ENCODE measurements at regions not wholly inside any gene's neighbourhood (a gene's known extent, or its start where the extent isn't known, plus 50 kb on each side); places are given as distances from the start of the nearest gene placed in this dataset.
"Not testable (repeated sequence)": the region's sequence is repeated elsewhere in the genome, so short reads cannot be mapped to it uniquely, and the experiment has no call there.

- no peak for DNase-seq
These were observed 256.4 kb downstream of the NR2F2 start for GRCh38 chr15:96586901-96587300.

DNA sequence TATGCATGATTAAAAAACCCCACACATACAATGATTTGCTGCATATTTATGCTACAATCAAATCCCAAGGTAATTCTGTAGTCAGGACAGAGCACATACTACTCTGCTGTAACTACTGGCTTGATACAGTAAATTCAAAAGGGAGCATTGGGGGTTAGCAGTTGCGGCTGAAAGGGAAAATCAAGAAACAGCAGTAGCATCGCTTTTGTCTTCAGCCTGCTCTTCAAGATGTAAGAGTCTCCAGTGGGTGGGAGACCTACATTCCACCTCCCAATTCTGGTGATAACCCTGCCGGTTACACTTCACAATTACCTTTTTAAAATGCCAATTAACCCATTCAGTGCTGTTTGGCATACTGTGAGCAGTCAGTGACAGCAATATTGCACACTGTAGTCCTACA lies 259.4 kb downstream of the NR2F2 start:
- no peak for DNase-seq

- DNase-seq: no peak
These were observed 263.2 kb downstream of the NR2F2 start for GRCh38 chr15:96593735-96594134.

DNA sequence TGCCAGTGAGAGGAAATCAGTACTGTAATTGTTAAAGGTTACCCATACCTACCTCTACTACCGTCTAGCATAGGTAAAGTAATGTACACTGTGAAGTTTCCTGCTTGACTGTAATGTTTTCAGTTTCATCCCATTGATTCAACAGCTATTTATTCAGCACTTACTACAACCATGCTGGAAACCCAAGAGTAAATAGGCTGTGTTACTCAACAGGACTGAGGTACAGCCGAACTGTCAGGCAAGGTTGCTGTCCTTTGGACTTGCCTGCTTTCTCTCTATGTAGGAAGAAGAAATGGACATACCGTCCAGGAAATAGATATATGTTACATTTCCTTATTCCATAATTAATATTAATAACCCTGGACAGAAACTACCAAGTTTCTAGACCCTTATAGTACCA lies 265.5 kb downstream of the NR2F2 start:
- no peak for DNase-seq

DNA sequence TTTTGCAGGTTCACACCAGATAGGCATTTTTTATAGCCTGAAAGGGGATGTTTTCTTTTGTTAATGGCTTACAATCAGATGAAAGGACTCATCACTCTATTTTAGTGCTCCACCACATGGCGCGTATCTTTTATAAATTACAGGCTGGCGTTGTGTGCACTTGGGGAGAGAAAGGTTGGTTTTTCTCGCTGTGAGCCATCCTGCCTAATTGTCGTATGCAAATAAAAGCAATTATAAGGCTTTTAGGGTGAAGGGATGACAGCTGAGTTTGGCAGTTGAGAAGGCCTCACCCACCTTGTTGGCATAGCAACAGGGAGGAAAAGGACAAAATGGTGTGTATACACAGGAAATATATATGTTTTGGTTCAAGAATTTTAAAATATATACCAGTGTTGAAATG lies 268.0 kb downstream of the NR2F2 start:
- DNase-seq: no peak

- no peak for DNase-seq
These were observed 268.8 kb downstream of the NR2F2 start for GRCh38 chr15:96599268-96599667.

- no peak for DNase-seq
These were observed 269.9 kb downstream of the NR2F2 start for GRCh38 chr15:96600350-96600749.

DNA sequence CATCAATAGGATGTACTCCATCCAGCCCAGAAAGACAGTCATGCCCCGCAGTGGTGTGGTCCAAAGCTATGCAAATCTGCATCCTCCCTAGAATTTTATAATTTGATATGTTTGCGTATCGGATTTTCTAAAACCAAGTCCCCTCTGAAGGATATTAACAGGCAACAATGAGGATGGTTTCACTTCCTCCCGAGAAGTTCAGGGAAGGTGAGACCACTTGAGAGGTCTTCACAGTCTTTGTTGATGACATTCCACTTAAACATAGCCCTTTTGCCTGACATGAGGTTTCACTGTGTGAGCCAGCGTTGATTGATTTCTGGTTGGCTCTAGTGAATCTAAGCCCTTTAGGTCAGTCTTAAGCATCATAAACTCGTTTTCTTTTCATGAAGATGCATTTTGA lies 276.1 kb downstream of the NR2F2 start:
- no peak for DNase-seq

DNA sequence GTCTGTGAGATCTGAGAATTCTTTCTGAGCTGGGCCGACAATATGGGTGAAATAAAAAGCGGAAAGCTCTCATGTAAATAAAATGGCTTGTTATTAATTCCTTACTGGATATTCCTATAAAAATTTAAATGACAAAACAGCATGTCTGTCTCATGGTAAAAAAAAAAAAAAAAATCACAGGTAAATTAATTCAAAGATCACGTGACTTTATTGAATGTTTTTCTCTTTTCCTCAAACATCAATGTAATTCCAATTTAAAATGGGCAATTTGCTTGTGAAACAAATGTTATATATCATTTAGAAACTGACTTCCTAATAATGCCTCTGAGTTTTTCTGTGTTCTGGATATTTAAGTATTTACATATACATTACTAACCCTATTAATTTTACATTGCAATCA lies 280.3 kb downstream of the NR2F2 start:
- DNase-seq: no peak

DNA sequence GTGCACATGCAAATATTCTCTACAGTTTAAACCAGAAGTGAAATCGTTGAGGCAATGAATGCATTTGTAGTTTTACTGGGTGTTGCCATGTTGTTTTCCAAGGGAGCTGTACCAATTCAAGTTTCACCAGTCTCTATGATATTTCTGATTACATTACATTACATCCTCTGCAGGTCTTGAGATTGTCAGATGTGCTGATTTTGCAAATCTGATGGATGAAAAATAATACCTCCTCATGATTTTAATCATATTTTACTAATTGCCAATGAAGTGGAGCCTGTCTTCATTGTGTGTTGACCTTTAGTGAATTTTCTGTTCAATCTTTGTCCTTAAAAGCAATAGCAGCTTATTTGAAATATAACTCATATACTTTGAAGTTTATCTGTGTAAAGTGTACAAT lies 282.4 kb downstream of the NR2F2 start:
- DNase-seq: no peak

DNA sequence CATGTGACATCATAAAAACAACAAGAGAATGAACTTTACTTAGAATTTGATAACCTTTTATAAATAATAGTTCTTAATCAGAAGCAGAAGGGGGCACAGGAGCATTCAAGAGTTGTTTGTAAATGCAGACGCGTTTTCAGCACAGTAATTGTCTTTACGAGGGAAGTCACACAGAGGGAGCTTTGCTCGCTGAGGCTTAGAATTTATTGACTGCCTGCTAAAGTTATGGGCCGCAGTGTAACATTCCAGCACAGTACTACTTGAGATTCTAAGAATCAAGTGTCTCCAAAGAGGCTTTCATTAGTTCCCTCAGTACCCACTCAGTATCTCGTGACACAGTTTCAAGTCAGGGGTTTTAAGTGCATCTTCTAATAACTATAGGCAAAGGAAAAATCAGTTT lies 288.7 kb downstream of the NR2F2 start:
- DNase-seq: no peak

DNA sequence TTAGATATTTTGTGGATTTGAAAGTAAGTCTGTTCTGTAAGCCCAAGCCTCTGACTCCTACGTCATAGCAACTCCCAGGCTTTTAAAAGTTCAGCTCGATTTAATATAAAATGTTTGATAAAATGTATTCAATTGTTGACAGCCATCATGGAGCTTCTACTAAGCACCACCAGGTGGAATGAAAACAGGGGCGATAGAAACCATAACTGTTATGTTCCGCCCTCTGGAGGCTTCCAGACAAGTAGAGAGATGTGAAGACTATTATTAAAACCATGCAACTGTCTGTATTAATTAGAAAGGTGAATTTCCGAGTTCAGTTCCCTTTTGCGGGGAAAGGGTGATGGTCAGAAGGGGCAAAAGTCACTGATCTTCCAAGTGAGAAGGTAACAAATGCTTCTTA lies 292.2 kb downstream of the NR2F2 start:
- no peak for DNase-seq

DNA sequence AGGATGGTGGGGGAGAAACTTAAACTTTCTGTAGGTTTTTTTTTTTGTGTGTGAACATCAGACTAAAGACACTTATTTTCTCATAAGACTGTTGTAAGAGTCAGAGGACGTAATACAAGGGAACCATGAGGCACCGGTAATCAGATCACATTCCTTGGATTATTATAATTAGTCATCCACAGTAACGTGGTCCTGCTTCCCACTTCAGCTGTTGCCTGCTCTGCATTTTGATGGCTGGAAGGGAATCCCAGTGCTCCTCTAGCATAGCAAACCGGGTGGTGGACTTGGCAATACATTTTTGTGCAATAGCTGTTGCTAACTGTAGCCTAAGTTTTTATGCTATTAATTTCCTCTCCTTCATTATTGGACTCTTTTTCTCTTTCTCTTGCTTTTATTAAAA lies 294.8 kb downstream of the NR2F2 start:
- DNase-seq: peak; percentile 27

DNA sequence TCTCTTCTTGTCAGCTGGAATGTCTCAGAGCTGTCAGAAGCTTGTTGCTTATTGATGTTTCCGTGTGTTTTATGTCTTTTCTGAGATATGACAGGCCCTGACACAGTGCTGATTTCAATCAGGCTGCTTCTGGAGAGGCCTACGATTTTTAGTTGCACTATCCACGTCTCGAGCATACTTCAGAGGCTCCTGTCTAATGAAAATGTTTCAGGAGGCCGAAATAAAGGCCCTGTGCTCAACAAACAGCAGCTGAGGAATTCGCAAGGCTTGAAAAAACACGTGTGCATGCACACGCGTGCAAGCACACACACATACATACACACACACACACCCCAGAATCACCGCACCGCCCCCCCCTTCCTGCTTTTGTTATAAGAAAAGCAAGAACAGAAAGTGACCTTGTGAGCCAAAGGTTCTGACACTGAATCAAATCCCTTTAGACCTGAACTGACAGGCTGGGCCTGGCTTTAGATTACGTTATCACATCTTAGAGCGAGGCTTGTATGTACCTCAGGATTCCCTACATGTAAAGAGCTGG lies 296.6 kb downstream of the NR2F2 start:
- DNase-seq: no peak

DNA sequence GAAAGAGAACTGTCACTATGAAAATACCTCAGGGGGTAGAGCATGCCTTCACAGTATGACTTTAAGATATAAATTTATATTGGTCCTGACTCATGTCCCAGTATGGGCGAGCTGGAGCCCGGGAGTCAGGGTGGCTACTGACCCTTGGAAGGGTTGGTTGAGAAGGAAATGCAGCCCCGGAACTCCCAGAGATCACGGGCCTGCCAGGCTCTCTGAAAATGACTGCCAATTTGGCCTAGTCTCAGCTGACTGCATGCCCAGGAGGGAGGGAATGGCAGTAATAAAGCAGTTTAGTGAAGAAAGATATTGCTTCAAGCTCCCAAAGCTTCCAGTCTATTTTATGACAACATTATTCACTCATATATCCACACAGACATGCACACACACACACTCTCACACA lies 299.0 kb downstream of the NR2F2 start:
- peak; percentile 36 for DNase-seq

- DNase-seq: no peak
These were observed 308.3 kb downstream of the NR2F2 start for GRCh38 chr15:96638793-96639192.

DNA sequence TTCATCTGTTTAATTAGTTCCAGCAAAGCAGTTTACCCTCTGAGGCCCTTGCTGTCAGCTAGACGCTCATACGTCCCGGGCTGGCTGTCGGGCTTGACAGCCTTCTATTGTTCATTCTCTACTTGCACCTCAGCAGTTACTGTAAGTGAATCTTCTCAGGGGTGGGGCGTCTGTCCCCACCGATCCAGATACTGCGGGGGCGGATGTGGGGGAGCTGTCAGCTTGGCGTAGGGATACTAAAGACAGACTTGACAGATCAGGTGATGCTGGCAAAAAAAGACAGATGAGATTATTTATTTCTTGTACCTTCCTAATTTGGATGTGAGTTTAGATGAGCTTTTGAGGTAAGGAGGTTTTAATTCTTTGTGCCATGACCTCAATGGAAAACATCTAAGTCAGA lies 315.3 kb downstream of the NR2F2 start:
- DNase-seq: no peak

DNA sequence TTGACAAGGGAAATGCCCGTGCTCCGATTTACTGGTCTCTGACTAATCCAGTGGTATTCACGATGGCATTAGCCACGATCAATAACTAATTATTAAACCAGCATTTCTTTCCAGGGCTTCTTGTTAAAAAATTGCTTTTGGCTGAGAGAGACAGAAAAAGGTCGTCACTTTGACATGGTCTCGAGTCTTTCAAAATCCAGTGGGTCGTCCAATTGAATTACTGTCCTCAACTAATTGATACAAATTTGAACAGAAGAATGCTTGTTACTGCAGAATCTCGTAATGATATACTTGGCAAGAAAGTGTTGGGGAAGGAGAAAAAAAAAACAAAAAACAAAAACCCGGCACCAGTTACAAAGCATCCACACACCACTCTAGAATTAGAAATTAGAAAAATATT lies 318.4 kb downstream of the NR2F2 start:
- DNase-seq: no peak

- DNase-seq: no peak
These were observed 326.6 kb downstream of the NR2F2 start for GRCh38 chr15:96657096-96657495.

DNA sequence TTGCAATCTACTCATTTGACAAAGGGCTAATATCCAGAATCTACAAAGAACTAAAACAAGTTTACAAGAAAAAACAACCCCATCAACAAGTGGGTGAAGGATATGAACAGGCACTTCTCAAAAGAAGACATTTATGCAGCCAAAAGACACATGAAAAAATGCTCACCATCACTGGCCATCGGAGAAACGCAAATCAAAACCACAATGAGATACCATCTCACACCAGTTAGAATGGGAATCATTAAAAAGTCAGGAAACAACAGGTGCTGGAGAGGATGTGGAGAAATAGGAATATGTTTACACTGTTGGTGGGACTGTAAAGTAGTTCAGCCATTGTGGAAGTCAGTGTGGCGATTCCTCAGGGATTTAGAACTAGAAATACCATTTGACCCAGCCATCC lies 336.5 kb downstream of the NR2F2 start:
- DNase-seq: not testable (repeated sequence)

GRCh38 chr15:96670389-96670788 lies 339.9 kb downstream of the NR2F2 start:
- DNase-seq: no peak

- no peak for DNase-seq
These were observed 342.1 kb downstream of the NR2F2 start for GRCh38 chr15:96672629-96673028.

GRCh38 chr15:96678386-96678785 lies 347.9 kb downstream of the NR2F2 start:
- DNase-seq: no peak

GRCh38 chr15:96687388-96688107 lies 357.0 kb downstream of the NR2F2 start:
- DNase-seq: no peak

- DNase-seq: no peak
These were observed 360.2 kb downstream of the NR2F2 start for GRCh38 chr15:96690733-96691132.
